ENCODE measurements at regions not wholly inside any gene's neighbourhood (a gene's known extent, or its start where the extent isn't known, plus 50 kb on each side); places are given as distances from the start of the nearest gene placed in this dataset.

GRCh38 chr2:51490576-51491234 is 458.8 kb upstream of the NRXN1 start:
- Histone ChIP-seq H3K27ac (no peak overlapping the region), H3K36me3 (no peaks in the 10 kb centered on the region), H3K27me3 (no peaks in the 10 kb centered on the region), H3K4me1 (no peaks in the 10 kb centered on the region), H3K4me3 (no peak overlapping the region), H3K9me3 (no peaks in the 10 kb centered on the region)
- in situ Hi-C loops (cut with MboI; ENCODE audit: low pct_ligation_motif_present in 1 of 4, low pct_unique_long_range_greater_than_20kb in 1 of 4, low sequenced_read_pairs in 3 of 4) (no loop called here), intact Hi-C loops (cut with DNase I; ENCODE audit: low total_unique reads) (no loop called here)
- TF ChIP-seq POLR2A (IDR thresholded peaks at IDR 0.05) (no peak), CTCF (IDR thresholded peaks at IDR 0.05) (no peak)
- DNase-seq, result no peak
- WGBS, 2 donors (ENCODE audit: low coverage in 1 of 2), result 60 to 92% methylated on average over 2 to 3 of the region's 3 CpGs

GRCh38 chr2:51484605-51485004 is 452.7 kb upstream of the NRXN1 start:
- H3K9me3 ChIP-seq, result no peaks in the 10 kb centered on the region
- H3K27ac ChIP-seq, result no peak overlapping the region
- DNase-seq, result no peak
- no peak overlapping the region for H3K4me3 ChIP-seq
- H3K4me1 ChIP-seq, result no peaks in the 10 kb centered on the region
- in situ Hi-C loops (cut with MboI; ENCODE audit: low pct_ligation_motif_present in 1 of 4, low pct_unique_long_range_greater_than_20kb in 1 of 4, low sequenced_read_pairs in 3 of 4) (no loop called here), intact Hi-C loops (cut with DNase I; ENCODE audit: low total_unique reads) (no loop called here)
- TF ChIP-seq POLR2A (IDR thresholded peaks at IDR 0.05) (no peak), EP300 (IDR thresholded peaks at IDR 0.05; ENCODE audit: low read depth) (no peak), POLR2AphosphoS5 (IDR thresholded peaks at IDR 0.05) (no peak), CTCF (IDR thresholded peaks at IDR 0.05) (no peak)
- no peaks in the 10 kb centered on the region for H3K27me3 ChIP-seq
- H3K36me3 ChIP-seq, result no peaks in the 10 kb centered on the region
- WGBS, 2 donors (ENCODE audit: low coverage in 1 of 2), result 59% methylated on average over 2 of the region's 2 CpGs; no CpG with 5 or more reads in 1 of the 2 donors

- H3K9me3 ChIP-seq, result no peaks in the 10 kb centered on the region
- no peak for DNase-seq
- no peak overlapping the region for H3K27ac ChIP-seq
- no peaks in the 10 kb centered on the region for H3K27me3 ChIP-seq
- in situ Hi-C loops (cut with MboI; ENCODE audit: low pct_ligation_motif_present in 1 of 4, low pct_unique_long_range_greater_than_20kb in 1 of 4, low sequenced_read_pairs in 3 of 4), result no loop called here
- TF ChIP-seq POLR2A (IDR thresholded peaks at IDR 0.05) (no peak), POLR2AphosphoS5 (IDR thresholded peaks at IDR 0.05) (no peak), EP300 (IDR thresholded peaks at IDR 0.05; ENCODE audit: low read depth) (no peak), CTCF (IDR thresholded peaks at IDR 0.05) (no peak)
- no peak overlapping the region for H3K4me3 ChIP-seq
- WGBS, 2 donors (ENCODE audit: low coverage in 1 of 2), result 45 to 53% methylated on average over 1 of the region's 1 CpG
- intact Hi-C loops (cut with DNase I; ENCODE audit: low total_unique reads), result no loop called here
- H3K4me1 ChIP-seq, result no peaks in the 10 kb centered on the region
- no peaks in the 10 kb centered on the region for H3K36me3 ChIP-seq
Measured at GRCh38 chr2:51483720-51484119, 451.8 kb upstream of the NRXN1 start.

- Histone ChIP-seq H3K4me3 (no peak overlapping the region), H3K27ac (no peak overlapping the region), H3K27me3 (no peaks in the 10 kb centered on the region), H3K36me3 (no peaks in the 10 kb centered on the region), H3K9me3 (no peaks in the 10 kb centered on the region), H3K4me1 (no peaks in the 10 kb centered on the region)
- in situ Hi-C loops (cut with MboI; ENCODE audit: low pct_ligation_motif_present in 1 of 4, low pct_unique_long_range_greater_than_20kb in 1 of 4, low sequenced_read_pairs in 3 of 4) (no loop called here), intact Hi-C loops (cut with DNase I; ENCODE audit: low total_unique reads) (no loop called here)
- no peak for DNase-seq
- TF ChIP-seq POLR2A (IDR thresholded peaks at IDR 0.05) (no peak), EP300 (IDR thresholded peaks at IDR 0.05; ENCODE audit: low read depth) (no peak), CTCF (IDR thresholded peaks at IDR 0.05) (no peak), POLR2AphosphoS5 (IDR thresholded peaks at IDR 0.05) (no peak)
- WGBS, 2 donors (ENCODE audit: low coverage in 1 of 2), result 86 to 88% methylated on average over 3 to 7 of the region's 7 CpGs
Measured at GRCh38 chr2:51472783-51473182, 440.9 kb upstream of the NRXN1 start.

Measured in transverse colon (tissue), 4 donors.